ENCODE measurements at regions not wholly inside any gene's neighbourhood (a gene's known extent, or its start where the extent isn't known, plus 50 kb on each side); places are given as distances from the start of the nearest gene placed in this dataset.
"Not testable (repeated sequence)": the region's sequence is repeated elsewhere in the genome, so short reads cannot be mapped to it uniquely, and the experiment has no call there.

DNA sequence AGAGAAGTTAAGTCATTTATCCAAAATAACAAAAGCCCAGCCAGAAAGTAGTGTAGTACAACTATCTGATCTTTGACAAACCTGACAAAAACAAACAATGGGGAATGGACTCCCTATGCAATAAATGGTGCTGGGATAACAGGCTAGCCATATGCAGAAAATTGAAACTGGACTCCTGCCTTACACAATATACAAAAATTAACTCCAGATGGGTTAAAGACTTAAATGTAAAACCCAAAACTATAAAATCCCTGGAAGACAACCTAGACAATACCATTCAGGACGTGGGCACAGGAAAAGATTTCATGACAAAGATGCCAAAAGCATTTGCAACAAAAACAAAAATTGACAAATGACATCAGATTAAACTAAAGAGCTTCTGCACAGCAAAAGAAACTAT lies 561.4 kb upstream of the CHAC2 start:
- DNase-seq (ENCODE audit: low spot score), result not testable (repeated sequence)

DNA sequence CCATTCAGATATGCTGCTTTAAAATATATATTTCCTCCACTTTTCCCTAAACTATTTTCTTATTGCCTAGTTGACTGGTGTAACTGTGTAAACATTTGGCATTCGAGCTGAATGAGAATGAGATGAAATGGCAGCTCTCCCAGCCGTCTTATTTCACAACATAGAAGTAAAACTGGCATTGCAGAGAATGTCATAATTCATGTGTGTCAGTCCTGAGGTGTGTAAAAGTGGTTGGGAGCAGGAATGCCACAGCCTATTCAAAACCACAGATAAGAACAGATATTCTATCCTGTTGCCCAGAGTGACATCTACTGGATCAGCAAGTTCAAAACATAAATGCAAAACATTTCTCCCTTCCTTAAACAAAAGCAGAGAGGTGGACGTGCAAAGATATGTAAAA lies 565.5 kb upstream of the CHAC2 start:
- DNase-seq (ENCODE audit: low spot score), result no peak

DNA sequence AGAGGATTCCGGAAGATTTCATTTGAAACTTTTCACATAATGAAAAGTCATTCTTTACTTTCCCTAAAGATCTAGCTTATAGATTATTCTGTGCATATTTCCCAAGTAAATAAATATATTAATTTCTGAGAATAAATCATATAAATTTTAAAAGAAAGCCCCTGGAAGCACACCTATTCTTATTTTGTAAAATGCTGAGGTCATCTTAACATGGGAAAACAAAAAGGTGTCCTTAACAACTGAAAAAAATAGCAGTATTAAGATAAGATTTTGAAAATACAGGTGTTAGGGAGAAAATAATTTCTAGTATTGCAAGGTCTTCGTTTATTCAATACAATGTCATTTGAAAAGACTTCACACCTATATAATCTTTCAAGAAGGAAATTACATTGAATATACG lies 567.5 kb upstream of the CHAC2 start:
- no peak for DNase-seq (ENCODE audit: low spot score)

DNA sequence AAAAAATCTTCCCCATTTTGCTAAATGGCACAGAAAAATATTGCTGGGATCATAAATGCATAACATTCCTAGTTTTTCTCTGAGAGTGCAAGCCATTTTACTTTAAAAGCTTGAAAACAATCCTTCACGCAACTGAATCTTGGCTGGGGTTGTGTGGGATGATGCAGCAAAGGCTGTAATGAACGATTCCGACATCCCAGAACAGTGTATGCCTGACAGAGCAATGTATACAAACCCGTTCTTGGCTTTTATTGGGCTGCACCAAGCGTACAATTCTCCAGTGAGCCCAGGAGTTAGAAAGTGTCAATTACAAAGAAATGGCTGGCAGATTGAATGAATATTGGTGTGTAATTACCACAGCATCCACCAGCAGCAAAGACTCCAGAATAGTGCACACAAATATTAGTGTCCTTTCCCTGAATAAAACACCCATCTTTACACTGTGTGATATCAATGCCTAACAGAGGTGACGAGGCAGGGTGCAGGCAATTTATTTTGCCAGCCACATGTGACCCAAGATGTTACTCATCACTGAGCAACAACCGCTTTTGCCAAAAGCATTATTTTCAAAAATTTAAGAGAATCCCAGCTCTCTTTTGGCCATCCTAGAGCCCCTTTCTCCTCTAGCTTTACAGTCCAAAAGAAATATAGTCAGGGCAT lies 578.6 kb upstream of the CHAC2 start:
- DNase-seq (ENCODE audit: low spot score), result no peak

DNA sequence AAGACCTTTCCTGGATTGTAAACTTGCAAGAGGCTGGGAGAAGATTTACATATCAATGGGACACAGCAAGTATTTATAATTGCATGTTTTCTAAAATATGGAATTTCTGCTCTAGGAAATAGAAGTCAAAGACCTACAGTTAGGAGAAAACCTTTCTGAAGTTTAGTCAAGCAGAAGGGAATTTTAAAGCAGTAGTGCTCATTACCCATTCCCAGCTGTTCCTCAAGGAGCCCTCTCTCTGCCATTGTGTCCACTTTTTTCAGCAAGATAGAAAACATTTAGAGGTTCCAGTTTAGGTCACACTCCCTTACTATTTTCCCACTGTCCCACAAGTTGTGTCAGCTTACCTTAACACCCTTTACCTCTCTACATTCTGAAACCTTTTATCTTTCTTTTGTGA lies 584.0 kb upstream of the CHAC2 start:
- DNase-seq (ENCODE audit: low spot score), result no peak

DNA sequence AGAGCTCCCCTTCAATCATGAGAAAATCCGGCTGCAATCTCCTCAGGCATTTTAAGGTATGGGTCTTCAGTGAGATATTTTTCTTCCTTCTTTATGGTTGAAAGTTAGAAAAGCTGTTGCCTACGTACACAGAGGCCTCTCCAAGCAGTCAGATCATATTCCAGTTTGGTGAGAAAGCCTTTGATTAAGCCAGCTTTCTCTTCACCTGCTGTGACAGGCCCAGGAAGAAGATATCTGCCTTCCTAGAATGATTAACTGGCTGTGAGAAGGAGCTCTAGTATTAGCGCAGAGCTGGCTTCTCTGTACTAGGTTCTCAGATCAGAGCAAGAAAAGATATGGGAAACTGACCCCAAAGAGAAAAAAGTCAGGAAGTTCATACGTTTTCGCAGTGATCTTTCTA lies 585.0 kb upstream of the CHAC2 start:
- no peak for DNase-seq (ENCODE audit: low spot score)

DNA sequence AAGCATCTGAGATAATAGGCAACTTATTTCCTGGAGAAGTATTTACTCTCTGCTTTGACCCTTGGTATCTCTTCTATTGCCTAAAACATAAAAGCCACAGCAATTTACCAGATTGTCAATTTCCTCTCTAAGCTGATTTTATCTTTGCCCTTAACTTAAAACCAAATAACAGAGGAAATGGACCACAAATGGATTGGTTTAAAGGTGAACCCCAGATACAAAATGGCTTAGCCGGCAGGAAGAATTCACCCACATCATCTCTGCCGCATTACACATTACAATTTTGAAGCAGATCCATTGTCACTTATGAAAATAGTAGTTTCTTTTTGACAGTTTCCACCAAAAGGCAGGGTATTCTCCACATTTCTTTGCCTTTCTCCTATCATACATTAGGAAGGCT lies 585.8 kb upstream of the CHAC2 start:
- no peak for DNase-seq (ENCODE audit: low spot score)

DNA sequence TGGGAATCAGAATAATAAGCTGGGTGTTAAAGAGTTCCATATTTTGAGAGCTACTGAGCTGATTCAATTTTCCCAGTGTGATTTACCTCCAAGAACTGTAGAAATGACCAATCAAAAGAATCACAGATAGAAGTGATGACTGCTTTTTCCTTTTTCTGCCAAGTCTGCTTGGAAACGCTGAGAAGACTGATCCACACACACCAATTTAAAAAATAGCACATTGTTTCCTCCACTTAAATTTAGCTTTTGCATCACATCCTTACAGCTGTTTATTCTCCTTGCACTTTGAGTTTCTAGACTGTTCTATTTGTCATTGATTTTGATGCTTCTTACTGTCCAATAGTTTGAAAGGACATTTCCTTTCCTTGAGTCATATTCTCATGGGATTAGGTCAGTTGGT lies 590.3 kb upstream of the CHAC2 start:
- DNase-seq (ENCODE audit: low spot score), result no peak

DNA sequence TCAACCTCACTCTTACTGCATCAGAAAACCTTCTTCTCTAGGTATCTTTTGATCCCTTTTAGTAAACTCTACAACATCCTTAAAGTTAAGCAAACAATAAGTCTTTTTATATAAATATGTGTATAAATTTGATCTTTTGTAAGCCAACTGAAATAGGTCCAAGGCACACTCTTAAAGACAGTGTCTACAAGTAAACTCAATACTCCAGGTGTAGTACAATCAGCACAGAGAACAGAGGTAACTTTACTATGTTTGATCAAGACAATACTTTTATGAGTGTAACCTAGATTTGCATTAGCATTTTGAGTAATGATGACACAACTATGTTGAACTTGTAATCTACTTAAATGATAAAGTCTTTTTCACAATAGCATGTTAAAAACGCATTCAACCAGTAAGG lies 593.1 kb upstream of the CHAC2 start:
- DNase-seq (ENCODE audit: low spot score), result no peak

DNA sequence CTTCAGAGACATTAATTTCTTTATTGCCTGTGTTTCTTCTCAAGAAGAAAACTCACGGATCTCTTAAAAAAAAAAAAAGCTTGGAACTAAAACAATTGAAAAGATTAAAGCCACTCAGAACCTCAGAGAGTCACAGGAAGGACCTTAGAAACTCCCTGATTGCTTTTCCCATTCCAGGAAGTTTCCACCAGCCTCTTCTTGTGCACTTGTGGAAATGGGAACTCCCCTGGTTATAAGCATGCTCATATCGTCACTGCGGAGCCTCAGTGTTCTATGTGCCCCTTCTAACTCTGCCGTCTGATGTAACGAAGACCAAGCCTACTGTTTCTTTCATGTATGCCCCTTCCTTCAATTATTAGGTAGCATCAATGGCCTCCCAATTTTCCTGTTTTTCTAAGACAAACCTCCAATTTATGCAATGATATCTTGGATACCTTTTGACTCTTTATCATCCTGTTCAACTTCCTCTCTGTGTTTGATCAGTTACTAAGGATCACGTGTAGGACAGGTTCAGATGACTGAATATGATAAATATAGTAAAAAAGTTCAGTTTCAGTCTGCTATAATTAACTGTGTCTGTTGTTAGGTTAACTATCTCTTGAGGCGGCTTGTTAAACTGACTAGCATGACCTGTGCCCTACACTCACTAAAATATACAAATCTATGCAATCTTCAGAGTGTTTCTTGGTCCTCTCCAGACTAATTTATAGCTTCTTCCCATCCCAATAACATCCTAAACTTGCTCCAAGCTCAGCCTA lies 593.7 kb upstream of the CHAC2 start:
- DNase-seq (ENCODE audit: low spot score), result no peak

DNA sequence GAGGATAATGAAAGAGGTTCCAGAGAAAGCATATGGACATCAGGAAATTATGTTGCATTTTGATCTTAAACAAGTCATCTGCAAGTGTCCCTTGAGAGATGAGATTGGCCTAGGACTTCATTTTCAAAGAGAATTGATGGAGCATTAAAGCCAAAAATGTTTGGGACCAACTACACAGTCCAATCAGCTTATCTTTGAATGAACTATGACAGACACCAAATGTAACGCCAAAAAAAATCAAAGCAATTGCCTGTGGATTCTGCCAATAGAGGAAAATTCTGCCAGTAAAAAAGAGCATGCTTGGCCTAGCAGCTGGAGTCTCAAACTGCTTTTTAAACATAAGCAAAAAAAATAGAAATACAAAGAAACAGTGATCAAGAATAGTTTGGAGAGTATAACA lies 594.5 kb upstream of the CHAC2 start:
- DNase-seq (ENCODE audit: low spot score), result no peak

DNA sequence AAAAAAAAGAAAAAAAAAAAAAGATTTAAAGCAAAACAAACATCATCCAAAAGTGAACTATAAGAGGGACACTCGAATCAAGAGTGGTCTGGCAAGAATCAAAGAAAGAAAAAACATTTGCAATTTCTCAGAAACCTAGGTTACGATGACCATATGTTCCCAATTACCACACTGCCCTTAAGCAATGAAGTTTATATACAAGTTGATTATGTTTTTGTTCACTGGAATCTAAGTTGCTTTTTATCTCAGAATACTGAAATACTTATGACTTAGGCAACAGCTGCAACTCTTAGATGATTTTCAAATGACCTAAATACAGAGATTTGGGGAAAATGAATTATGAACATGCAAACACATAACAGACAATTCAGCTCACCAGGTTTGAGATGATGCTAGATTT lies 597.1 kb upstream of the CHAC2 start:
- DNase-seq (ENCODE audit: low spot score), result no peak

DNA sequence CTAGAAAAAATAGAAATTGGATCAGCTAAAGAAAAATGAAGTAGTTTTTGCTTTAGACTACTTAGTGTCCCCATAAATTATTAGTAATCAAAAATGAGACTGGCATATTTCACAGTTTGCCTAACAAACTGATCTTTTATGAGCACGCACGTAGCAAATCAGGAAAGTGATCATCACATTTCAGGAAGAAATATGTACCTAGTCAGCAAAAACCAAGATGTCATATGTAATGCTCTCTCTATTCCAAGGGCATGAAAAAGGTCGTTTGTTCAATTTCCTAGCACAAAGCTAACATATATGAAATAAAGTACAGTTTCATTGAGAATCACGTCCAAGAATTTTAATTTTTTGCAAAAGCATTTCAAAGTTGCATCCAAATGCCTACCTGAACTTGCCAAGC lies 600.4 kb upstream of the CHAC2 start:
- DNase-seq (ENCODE audit: low spot score), result no peak

DNA sequence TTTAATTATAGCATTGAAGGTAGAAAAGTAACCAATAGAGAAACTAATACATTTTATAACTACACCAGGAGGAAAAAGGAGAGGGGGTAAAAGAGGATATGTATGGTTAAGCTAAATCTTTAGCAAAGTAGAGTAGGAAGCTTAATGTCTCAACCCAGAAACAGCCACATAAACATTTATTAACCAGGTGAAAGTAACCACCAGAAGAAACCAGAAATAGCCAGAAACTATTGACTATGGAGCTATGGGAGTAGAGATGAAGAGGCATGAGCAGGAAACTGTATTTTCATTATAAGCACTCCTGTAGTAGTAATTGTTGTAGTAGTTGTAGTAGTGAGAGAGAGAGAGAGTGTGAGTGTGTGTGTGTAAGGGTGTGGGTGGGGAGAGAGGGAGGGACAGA lies 617.5 kb upstream of the CHAC2 start:
- DNase-seq (ENCODE audit: low spot score), result no peak

DNA sequence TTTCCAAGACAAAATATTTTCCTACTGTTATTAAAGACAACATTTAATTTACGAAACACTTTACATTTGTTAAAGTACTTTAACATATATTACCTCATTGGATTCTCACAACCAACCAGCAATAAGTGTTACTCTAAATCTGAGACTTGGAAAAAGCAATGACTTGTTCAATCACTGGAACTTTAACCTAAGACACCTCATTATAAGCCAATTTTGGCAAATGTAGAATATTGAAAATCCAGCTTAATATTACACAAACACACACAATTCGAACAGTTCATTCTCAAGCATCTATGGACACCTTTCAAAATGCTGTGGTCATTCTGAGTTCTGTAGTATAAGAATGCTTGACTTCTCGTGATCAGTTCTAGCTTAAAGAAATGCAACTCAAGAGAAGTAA lies 619.4 kb upstream of the CHAC2 start:
- no peak for DNase-seq (ENCODE audit: low spot score)

DNA sequence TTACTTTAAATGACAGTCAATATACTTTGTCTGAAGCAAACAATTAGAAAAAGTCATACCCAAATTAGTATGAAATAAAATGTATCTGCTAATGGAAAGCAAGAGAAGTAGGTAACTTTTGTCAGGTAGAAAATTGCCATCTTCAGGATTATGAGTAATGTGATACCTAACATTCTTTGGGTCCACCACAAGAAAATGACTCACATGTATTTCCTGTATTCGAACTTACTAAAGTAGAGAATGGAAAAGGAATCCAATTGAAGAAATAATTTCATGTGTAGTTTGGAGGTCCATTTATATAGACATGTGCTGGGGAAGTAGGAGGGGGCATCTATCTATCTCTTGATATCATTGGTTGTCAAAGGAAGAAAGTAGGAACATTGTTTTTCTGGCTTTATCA lies 636.2 kb upstream of the CHAC2 start:
- DNase-seq (ENCODE audit: low spot score), result no peak

DNA sequence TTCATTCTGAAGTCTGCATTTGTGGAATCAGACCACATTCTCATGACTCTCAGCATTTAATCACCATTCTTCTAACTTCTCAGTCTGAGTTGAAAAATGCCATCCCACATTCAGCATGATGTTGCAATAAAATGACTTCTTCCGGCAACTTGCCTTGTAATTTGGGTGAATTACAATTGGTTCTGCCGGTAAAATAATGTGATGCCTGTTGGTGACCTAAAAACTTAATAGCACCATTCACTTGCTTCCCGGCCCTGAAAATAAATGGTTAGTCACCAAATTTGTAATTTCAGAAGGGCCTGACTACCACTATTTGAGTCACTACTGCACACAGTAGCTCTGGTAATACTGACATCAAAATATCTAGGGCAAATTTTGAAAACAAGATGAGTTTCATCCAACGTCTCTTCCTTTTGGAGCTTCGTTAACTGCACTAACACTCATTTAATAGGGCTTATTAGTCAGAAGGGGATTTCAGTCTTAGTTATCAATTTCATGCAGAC lies 637.1 kb upstream of the CHAC2 start:
- peak; percentile 7 for DNase-seq (ENCODE audit: low spot score)

DNA sequence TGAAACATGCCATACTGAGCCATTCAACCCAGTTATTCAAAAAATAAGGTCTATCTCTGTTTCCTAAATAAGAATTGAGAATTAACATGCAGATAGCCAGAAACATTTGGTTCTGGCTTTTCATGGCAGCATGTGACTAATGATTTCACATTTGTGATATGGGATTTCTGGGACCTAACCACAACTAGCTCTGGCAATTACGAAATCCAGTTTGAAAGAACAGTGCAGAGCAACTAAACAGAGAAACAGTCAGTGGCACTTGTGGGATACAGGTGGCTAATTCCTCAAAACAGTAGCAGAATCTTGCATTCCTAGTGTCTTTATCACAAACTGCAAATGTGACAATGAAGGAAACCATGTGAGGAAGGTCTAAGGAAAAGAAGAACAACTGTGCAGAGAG lies 637.8 kb upstream of the CHAC2 start:
- DNase-seq (ENCODE audit: low spot score), result no peak

DNA sequence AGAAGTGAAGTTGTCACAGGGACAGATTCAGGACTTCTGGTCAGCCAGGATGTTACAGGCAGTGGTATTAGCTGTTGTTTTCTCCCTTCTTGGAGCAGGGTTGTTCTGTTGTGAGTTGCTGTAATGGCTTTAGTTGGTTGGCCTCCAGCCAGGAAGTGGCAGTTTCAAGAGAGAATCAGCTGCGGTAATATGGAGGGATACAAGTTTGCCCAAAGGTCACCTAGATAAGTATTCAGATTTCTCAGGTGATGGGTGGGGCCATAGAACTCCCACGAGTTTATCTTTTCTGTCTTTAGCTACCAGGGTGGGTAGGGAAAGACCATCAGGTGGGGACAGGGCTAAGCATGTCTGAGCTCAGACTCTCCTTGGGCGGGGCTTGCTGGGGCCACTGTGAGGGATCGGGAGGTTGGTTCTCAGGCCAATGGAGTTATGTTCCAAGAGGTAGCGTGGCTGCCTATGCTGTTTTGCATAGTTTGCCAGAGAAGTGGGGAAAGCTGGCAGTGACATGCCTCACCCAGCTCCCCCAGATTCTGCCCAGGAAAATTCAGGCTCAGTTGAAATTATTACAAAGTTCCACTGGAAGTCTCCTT lies 640.4 kb upstream of the CHAC2 start:
- DNase-seq (ENCODE audit: low spot score), result no peak

DNA sequence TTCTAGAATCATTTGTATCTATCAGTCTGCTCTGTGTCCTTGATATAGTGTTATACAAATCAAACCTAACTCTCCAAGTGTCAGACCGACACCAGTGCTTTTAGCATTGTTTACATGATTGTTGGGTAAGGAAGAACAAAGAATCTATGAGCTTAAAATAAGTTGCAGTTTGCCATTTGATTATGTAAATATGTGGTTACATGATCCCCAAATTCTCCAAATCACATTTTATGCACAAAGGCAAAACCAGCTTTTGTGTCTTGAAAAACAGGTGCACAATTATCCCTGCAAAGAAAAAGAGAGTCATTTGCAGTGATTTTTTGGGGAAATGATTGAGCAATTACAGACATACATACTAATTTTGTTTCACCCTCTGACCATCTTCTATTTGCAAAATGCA lies 652.6 kb upstream of the CHAC2 start:
- no peak for DNase-seq (ENCODE audit: low spot score)

DNA sequence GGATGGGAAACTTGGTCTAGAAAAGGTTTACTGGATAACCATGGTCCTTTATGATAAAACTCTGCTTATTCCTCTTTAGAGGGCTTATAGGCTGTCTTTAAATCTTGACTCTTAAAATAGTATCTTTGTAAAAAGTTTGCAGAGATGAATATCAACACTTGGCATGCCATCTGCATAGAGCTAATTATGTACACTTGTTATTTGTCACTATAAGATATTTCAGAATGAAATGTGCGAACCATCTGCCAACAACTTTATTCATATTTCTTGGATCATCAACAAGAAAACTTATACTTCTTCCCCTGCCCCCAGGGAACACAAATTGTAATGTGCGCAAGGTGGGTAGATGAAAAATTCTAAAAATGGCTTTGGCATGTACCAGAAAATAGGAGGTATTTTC lies 653.0 kb upstream of the CHAC2 start:
- no peak for DNase-seq (ENCODE audit: low spot score)

DNA sequence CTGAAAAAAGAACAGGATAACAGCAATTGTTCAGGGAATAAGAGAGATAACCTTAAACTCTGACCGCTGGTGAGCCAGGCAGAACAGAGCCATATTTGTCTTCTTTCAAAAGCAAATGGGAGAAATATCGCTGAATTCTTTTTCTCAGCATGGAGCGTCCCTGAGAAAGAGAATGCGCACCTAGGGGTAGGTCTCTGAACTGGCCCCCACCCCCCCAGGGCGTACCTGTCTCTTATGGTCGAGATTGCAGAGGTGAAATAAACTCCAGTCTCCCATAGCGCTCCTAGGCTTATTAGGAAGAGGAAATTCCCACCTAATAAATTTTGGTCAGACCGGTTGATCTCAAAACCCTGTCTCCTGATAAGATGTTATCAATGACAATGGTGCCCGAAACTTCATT lies 655.2 kb upstream of the CHAC2 start:
- not testable (repeated sequence) for DNase-seq (ENCODE audit: low spot score)

DNA sequence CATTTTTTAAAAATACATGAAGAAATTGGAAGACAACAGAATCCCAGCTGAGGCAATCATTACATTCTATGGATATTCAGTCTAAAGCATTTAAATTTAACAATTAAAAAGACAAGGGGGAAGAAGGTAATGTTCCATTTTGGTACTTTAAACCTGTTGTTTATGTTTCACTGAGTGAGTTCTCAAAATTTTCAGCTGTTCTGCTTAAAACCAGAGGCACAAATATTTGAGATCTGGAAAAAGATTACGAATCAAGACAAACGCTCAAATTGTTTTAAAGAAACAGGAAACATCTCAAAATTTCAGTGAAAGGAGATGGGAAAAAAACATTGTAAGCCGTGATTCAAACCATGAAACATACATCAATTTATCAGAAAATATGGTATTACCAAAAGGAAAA lies 656.2 kb upstream of the CHAC2 start:
- no peak for DNase-seq (ENCODE audit: low spot score)

DNA sequence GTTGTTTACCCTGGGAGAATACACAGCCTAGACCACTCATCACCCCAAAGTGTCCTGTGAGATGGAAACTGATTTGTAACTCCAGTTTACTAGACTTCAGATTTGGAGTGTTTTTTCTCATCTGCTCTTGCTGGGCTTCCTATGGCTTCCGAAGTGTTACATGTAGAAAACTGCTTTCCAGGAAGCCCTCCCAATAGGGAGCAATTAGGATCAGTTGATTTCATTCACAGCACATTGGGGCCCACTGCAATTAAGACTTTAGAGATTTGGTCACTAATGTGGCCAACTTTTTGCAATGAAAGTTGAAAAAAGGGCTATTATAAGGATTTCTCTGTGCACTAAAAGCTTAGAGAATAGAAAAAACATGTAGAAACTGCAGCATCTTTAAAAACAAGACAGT lies 656.6 kb upstream of the CHAC2 start:
- DNase-seq (ENCODE audit: low spot score), result no peak
